ENCODE measurements at regions not wholly inside any gene's neighbourhood (a gene's known extent, or its start where the extent isn't known, plus 50 kb on each side); places are given as distances from the start of the nearest gene placed in this dataset.

GRCh38 chr2:78585871-78586270 lies 439.6 kb upstream of the REG3G start:
- TF ChIP-seq POLR2A (IDR thresholded peaks at IDR 0.05) (no peak), POLR2AphosphoS5 (IDR thresholded peaks at IDR 0.05; ENCODE audit: insufficient read depth in 1 of 2, low read depth in 1 of 2) (no peak)
- TF ChIP-seq, protein P1, sequence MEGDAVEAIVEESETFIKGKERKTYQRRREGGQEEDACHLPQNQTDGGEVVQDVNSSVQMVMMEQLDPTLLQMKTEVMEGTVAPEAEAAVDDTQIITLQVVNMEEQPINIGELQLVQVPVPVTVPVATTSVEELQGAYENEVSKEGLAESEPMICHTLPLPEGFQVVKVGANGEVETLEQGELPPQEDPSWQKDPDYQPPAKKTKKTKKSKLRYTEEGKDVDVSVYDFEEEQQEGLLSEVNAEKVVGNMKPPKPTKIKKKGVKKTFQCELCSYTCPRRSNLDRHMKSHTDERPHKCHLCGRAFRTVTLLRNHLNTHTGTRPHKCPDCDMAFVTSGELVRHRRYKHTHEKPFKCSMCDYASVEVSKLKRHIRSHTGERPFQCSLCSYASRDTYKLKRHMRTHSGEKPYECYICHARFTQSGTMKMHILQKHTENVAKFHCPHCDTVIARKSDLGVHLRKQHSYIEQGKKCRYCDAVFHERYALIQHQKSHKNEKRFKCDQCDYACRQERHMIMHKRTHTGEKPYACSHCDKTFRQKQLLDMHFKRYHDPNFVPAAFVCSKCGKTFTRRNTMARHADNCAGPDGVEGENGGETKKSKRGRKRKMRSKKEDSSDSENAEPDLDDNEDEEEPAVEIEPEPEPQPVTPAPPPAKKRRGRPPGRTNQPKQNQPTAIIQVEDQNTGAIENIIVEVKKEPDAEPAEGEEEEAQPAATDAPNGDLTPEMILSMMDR (IDR thresholded peaks at IDR 0.05) = no peak

Data from vagina (tissue), 2 donors.